ENCODE measurements at regions not wholly inside any gene's neighbourhood (a gene's known extent, or its start where the extent isn't known, plus 50 kb on each side); places are given as distances from the start of the nearest gene placed in this dataset.

GRCh38 chr6:120545353-120545752 lies 788.9 kb downstream of the TBC1D32 start:
- no peak for TF ChIP-seq POLR2A (IDR thresholded peaks at IDR 0.05)
- TF ChIP-seq, protein P1, sequence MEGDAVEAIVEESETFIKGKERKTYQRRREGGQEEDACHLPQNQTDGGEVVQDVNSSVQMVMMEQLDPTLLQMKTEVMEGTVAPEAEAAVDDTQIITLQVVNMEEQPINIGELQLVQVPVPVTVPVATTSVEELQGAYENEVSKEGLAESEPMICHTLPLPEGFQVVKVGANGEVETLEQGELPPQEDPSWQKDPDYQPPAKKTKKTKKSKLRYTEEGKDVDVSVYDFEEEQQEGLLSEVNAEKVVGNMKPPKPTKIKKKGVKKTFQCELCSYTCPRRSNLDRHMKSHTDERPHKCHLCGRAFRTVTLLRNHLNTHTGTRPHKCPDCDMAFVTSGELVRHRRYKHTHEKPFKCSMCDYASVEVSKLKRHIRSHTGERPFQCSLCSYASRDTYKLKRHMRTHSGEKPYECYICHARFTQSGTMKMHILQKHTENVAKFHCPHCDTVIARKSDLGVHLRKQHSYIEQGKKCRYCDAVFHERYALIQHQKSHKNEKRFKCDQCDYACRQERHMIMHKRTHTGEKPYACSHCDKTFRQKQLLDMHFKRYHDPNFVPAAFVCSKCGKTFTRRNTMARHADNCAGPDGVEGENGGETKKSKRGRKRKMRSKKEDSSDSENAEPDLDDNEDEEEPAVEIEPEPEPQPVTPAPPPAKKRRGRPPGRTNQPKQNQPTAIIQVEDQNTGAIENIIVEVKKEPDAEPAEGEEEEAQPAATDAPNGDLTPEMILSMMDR (IDR thresholded peaks at IDR 0.05), result no peak

All from Peyer's patch (tissue), 4 donors.